ENCODE measurements at regions not wholly inside any gene's neighbourhood (a gene's known extent, or its start where the extent isn't known, plus 50 kb on each side); places are given as distances from the start of the nearest gene placed in this dataset.

- DNase-seq: no peak
- Mint-ChIP-seq H3K27ac (no peak overlapping the region), H3K36me3 (ENCODE audit: low read depth) (no peaks in the 10 kb centered on the region), H3K4me3 (no peak overlapping the region), H3K4me1 (no peaks in the 10 kb centered on the region), H3K27me3 (peaks cover 3% of the 10 kb centered on the region), H3K9me3 (no peaks in the 10 kb centered on the region)
- ChIA-PET POLR2A (no interaction called here), CTCF (no interaction called here)
- ATAC-seq (ENCODE audit: low read depth): no peak
- no peak for TF ChIP-seq CTCF (IDR thresholded peaks at IDR 0.05)
- intact Hi-C loops (cut with micrococcal nuclease): no loop called here
These were observed 303.1 kb downstream of the VRK1 start for GRCh38 chr14:97100306-97100705.

GRCh38 chr14:97101561-97101960 is 304.4 kb downstream of the VRK1 start:
- no peak overlapping the region for H3K4me3 Mint-ChIP-seq
- H3K36me3 Mint-ChIP-seq (ENCODE audit: low read depth): no peaks in the 10 kb centered on the region
- POLR2A ChIA-PET: no interaction called here
- no peaks in the 10 kb centered on the region for H3K9me3 Mint-ChIP-seq
- CTCF ChIA-PET: no interaction called here
- H3K4me1 Mint-ChIP-seq: peaks cover 10% of the 10 kb centered on the region
- no peak overlapping the region for H3K27ac Mint-ChIP-seq
- TF ChIP-seq CTCF (IDR thresholded peaks at IDR 0.05): no peak
- ATAC-seq (ENCODE audit: low read depth) (no peak), DNase-seq (no peak)
- intact Hi-C loops (cut with micrococcal nuclease): no loop called here
- H3K27me3 Mint-ChIP-seq: peaks cover 3% of the 10 kb centered on the region

- CTCF ChIA-PET: no interaction called here
- DNase-seq (no peak), ATAC-seq (ENCODE audit: low read depth) (no peak)
- peaks cover 4% of the 10 kb centered on the region for H3K9me3 Mint-ChIP-seq
- peaks cover 10% of the 10 kb centered on the region for H3K4me1 Mint-ChIP-seq
- no peaks in the 10 kb centered on the region for H3K36me3 Mint-ChIP-seq (ENCODE audit: low read depth)
- TF ChIP-seq CTCF (IDR thresholded peaks at IDR 0.05): no peak
- intact Hi-C loops (cut with micrococcal nuclease): no loop called here
- peaks cover 3% of the 10 kb centered on the region for H3K27me3 Mint-ChIP-seq
- no peak overlapping the region for H3K4me3 Mint-ChIP-seq
- POLR2A ChIA-PET: no interaction called here
- H3K27ac Mint-ChIP-seq: no peak overlapping the region
These were observed 306.8 kb downstream of the VRK1 start for GRCh38 chr14:97104029-97104428.

- no peak for TF ChIP-seq CTCF (IDR thresholded peaks at IDR 0.05)
- DNase-seq (no peak), ATAC-seq (ENCODE audit: low read depth) (no peak)
- Mint-ChIP-seq H3K4me1 (peaks cover 10% of the 10 kb centered on the region), H3K4me3 (peak overlapping the region; percentile 24), H3K27ac (no peak overlapping the region), H3K27me3 (peaks cover 3% of the 10 kb centered on the region), H3K36me3 (ENCODE audit: low read depth) (no peaks in the 10 kb centered on the region), H3K9me3 (peaks cover 4% of the 10 kb centered on the region)
- ChIA-PET CTCF (no interaction called here), POLR2A (no interaction called here)
- intact Hi-C loops (cut with micrococcal nuclease): no loop called here
These were observed 309.0 kb downstream of the VRK1 start for GRCh38 chr14:97106166-97106565.

GRCh38 chr14:97106609-97107008 is 309.4 kb downstream of the VRK1 start:
- ChIA-PET POLR2A (no interaction called here), CTCF (no interaction called here)
- H3K27me3 Mint-ChIP-seq: peaks cover 3% of the 10 kb centered on the region
- no peak overlapping the region for H3K27ac Mint-ChIP-seq
- no peak for ATAC-seq (ENCODE audit: low read depth)
- H3K4me1 Mint-ChIP-seq: peaks cover 10% of the 10 kb centered on the region
- intact Hi-C loops (cut with micrococcal nuclease): no loop called here
- no peak for DNase-seq
- H3K4me3 Mint-ChIP-seq: no peak overlapping the region
- no peak for TF ChIP-seq CTCF (IDR thresholded peaks at IDR 0.05)
- no peaks in the 10 kb centered on the region for H3K36me3 Mint-ChIP-seq (ENCODE audit: low read depth)
- H3K9me3 Mint-ChIP-seq: peaks cover 4% of the 10 kb centered on the region

All from activated B cell treated with CpG ODN at 0.5 μM for 24 hours (primary cell).